MG63 (cell line): ENCODE measurements at regions not wholly inside any gene's neighbourhood (a gene's known extent, or its start where the extent isn't known, plus 50 kb on each side); places are given as distances from the start of the nearest gene placed in this dataset.

ENCODE experiments used
- DNase-seq: peaks from one replicate; pipeline ENCODE4 v3.0.0-alpha.2; 2020
- H3K27me3 ChIP-seq: fragments of 250-450 bp; sonication (Bioruptor Pico); 2 replicates; pipeline ENCODE4 v1.5.1; 2020; ENCODE audit warnings: mild to moderate bottlenecking, moderate library complexity
- H3K36me3 ChIP-seq: fragments of 250-450 bp; sonication (Bioruptor Pico); 2 replicates; pipeline ENCODE4 v1.5.1; 2020; ENCODE audit warnings: mild to moderate bottlenecking, moderate library complexity
- H3K4me3 ChIP-seq: fragments of 250-450 bp; sonication (Bioruptor Pico); 2 replicates; pipeline ENCODE4 v1.5.1; 2020; ENCODE audit warnings: mild to moderate bottlenecking, moderate library complexity
- H3K9me3 ChIP-seq: fragments of 250-450 bp; sonication (Bioruptor Pico); 2 replicates; pipeline ENCODE4 v1.5.1; 2020; ENCODE audit warnings: mild to moderate bottlenecking, moderate library complexity

DNA sequence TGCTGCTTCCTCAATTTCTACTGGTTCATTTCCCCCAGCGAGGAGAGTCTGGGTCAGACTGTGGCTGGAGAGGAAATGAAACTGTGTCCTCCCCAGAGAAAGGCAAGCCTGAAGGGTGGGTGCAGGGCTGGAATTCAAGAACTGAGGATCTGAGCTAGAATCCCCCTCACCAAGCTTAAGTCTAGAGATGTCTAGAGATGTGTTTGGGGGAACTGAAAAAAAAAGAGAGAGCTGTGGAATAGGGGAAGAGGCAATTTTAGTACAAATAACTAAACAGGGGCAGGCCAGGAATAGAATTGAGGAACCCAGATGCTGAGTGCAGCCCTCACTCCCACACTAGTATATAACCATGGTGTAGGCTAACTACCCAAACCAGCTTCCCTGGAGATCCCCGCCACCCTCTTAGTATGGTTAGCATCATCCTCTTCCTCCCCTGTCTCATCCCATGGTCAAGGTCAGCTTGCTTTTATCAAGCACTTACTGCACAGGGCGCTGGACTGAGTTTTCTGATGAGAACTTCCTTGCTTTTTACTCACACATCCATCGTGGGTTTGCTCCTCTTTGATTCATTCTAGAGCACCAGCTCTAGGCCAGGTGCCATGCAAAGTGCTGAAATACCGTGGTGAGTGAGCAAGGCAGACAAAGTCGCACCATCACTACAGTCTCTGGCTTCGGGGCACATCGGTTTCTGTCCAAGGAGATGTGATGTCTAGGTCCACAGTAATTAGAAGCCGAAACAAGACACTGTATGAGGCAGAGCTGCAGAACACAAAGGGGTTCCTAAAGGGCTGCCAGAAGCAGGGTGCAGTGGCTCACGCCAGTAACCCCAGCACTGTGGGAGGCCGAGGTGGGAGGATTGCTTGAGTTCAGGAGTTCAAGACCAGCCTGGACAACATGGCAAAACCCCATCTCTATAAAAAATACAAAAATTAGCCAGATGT is 112.9 kb upstream of the IPO9 start:
- H3K9me3 ChIP-seq, result no peaks in the 10 kb centered on the region
- DNase-seq, result no peak
- no peaks in the 10 kb centered on the region for H3K27me3 ChIP-seq
- no peak overlapping the region for H3K4me3 ChIP-seq
- H3K36me3 ChIP-seq, result peaks cover 82% of the 10 kb centered on the region

DNA sequence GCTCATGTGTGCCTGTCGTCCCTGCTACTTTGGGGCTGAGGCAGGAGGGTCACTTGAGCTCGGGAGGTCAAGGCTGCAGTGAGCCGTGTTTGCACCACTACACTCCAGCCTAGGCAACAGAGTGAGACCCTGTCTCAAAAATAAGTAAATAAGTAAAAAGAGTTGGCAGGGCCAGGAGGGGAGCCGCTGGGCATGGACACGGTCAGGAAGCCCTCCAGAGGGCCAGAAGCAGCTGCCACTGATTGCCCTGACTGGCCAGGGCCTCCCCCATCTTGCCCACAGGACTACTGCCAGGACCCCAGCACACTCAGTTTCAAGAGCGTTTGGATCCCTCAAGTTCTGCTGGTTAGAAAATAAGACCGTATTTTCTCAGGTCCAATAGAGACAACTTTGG is 112.2 kb upstream of the IPO9 start:
- no peak for DNase-seq
- H3K4me3 ChIP-seq, result no peak overlapping the region
- H3K36me3 ChIP-seq, result peaks cover 89% of the 10 kb centered on the region
- H3K9me3 ChIP-seq, result no peaks in the 10 kb centered on the region
- no peaks in the 10 kb centered on the region for H3K27me3 ChIP-seq

DNA sequence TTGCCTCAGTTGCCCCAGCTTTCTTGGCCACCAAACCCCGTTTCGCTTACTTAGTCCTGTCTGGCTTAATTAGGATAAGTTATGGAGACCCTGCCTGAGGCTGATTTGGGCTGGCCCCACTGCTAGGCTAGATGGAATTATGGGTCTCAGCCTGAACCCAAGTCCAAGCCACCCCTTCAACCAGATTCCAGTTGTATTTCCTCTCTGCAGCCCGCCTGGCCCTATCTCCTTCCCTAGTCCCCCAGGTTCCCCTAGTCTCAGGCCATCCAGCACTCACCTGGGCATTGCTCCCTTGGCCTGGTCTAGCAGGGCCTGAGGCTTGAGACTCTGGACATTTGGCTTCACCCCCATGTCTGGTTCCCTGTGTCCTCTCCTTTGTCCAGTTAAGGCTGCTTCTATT is 111.7 kb upstream of the IPO9 start:
- Histone ChIP-seq H3K36me3 (peaks cover 89% of the 10 kb centered on the region), H3K27me3 (no peaks in the 10 kb centered on the region), H3K9me3 (no peaks in the 10 kb centered on the region), H3K4me3 (no peak overlapping the region)
- DNase-seq, result no peak

DNA sequence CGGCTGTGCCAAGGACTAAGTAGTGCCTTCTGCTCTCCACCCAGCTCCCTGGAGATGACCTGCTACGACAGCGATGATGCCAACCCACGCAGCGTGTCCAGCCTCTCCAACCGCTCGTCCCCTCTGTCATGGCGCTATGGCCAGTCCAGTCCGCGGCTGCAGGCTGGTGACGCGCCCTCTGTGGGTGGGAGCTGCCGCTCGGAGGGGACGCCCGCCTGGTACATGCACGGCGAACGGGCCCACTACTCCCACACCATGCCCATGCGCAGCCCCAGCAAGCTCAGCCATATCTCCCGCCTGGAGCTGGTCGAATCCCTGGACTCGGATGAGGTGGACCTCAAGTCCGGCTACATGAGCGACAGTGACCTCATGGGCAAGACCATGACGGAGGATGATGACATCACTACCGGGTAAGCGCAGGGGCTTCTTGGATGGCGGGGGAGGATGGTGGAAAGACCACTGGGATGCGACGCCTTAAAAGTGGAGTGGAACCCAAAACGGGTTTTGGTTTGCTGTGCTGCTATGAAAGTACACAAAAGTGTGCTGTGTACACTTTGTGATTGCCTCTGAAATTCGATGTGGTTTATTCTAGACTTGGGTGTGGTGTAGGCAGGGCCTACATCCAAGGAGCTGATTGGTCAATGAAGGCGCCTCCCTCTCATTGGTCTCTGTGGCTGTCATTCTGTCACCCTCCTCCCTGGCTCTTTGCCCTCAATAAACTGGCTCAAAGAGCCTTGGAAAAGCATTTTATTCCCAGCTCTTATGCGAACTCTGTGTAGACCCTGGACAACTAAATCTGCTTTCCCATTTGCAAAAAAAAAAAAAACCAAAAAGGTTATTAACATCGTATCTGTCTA is 110.4 kb upstream of the IPO9 start:
- Histone ChIP-seq H3K4me3 (no peak overlapping the region), H3K36me3 (peaks cover 92% of the 10 kb centered on the region), H3K9me3 (no peaks in the 10 kb centered on the region), H3K27me3 (no peaks in the 10 kb centered on the region)
- no peak for DNase-seq

DNA sequence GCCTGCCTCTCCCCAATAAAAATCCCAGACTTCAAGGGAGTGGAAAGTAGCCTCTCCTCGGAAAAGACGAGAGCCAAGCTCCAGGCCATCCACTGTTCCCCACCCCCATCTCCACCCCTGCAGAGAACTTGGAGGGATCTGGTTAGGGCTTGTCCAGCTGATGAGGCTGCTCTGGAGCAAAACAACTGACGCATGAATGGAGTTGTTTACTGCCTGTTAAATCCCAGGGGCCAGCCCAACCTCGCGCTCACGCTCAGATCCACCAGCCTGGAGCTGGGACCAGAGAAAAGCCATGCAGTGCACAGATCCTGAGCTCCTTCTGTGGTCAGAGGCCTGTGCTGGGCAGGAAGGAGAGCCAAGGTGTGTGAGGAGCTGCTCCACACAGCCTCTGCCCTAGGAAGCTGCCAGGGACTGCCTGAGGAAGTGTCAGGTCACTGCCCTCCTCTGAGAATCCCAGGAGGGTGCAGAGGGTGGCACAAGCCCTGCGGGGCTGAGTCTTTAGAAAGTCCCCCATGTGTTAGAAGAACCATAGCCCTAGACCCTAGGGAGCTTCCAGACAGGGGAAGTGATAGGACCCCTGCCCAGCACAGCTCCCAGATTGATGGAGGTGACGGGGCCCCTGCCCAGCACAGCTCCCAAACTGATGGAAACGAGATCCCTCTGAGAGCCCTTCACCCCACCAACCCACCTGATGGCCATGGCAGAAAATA is 109.0 kb upstream of the IPO9 start:
- Histone ChIP-seq H3K36me3 (peaks cover 90% of the 10 kb centered on the region), H3K27me3 (no peaks in the 10 kb centered on the region), H3K4me3 (no peak overlapping the region), H3K9me3 (no peaks in the 10 kb centered on the region)
- peak; percentile 57 for DNase-seq

DNA sequence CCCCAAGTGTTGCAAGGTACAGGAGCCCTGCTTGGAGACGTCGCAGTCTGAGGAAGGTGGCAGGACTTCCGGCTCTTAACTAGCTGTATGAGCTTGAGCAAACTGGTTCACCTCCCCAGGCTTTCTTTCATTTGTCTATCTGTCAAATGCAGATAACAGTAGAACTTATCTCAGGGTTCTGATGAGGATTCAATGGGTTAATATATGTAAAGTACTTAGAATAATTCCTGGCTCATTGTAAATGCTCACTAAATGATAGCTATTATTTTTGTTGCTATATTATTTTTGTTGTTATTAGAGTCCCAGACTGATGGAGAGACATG is 108.5 kb upstream of the IPO9 start:
- DNase-seq, result no peak
- Histone ChIP-seq H3K9me3 (no peaks in the 10 kb centered on the region), H3K36me3 (peaks cover 89% of the 10 kb centered on the region), H3K4me3 (no peak overlapping the region), H3K27me3 (no peaks in the 10 kb centered on the region)

DNA sequence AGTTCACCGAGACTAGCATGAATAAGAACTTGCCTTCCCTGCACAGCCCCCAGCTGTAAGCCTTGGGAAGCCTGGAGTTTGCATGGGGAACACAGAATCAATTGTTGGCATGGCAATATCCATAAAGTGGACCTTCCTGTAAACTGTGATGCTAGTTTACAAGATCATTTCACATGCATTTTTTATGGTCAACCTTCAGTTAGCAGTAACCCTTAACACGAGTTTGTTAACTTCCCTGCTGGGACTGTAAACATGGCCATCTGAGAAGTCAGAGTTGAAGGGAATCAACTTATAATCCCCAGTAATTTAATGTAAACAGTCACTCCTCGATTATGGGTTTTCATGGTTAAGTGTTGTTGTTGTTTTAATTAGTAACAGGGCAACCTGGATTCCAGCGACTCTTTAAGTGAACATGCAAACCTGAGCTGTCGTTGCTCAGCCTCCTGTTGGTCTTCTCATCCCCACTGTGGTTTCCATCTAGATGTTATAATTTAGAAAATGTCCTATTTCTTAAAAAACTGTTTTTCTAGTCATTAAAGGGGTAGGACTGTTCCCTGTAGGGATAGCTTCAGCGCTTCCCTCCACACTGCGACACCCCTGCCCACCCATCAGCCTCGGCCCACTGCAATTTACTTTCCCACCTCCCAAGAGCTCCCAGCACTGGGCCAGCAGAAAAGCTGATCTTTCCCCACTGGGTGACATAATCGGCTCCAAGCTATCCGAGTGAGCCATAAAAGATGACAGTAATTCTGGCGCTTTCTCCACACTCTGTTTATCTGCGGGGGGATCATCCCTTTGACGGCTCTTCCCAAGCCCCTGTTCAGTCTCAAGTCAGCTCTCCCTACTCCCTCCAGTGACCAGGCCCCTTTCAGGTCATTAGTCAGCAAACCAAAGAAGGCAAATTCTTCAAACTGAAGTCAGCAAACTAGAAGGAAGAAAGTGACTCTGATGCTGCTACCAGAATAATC is 107.6 kb upstream of the IPO9 start:
- H3K27me3 ChIP-seq, result no peaks in the 10 kb centered on the region
- no peak overlapping the region for H3K4me3 ChIP-seq
- peak; percentile 45 for DNase-seq
- no peaks in the 10 kb centered on the region for H3K9me3 ChIP-seq
- peaks cover 85% of the 10 kb centered on the region for H3K36me3 ChIP-seq

DNA sequence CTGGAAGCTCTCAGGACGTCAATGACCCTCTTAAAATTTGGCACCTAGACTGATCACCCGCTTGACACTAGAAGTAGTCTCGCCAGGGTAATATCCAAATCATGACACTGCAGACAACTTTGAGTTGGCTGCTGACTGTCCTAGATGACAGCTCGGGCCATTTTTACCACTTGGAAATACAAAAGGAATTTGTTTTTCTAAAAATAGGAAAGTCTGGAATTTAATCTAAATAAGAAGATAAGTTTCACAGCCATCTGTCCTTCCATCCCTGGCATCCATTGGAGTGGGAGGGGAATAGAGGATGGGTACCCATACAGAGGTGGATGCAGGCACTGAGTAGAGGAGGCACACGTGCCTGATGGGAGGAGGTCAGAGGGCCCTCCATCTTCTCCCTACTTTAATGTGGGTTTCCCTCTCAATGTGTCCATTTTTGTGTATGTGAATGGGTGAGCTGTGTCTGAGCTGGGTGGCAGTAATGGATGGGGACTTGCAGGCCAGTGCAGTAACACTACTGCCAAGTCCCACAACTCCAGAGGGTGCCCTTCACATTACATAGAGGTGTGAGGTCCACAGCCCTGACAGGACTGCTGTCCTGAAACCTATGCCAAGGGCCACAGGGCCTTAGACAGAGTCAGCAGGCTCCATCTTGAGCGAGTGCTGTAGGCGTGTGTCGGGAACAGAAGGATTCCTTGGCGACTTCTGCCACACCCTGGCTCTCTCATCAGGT is 104.8 kb upstream of the IPO9 start:
- DNase-seq, result no peak

DNA sequence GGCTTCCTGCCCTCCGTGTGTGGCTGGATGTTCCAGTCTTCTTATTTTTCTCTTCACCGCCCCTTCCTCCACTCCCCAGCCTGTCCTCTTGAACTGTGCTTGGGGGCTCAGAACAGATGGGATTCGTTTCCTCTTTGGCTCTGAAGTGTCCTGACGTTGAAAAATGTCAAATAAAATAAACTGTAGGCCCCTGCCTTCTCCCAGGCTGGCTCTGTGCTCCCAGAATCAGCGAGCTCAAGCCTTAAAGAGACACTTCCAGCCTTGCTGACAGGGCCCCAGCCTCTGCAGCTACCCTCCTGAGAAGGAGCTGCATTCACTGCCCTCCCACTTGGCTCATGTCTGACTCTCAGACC is 104.2 kb upstream of the IPO9 start:
- Histone ChIP-seq H3K9me3 (no peaks in the 10 kb centered on the region), H3K27me3 (no peaks in the 10 kb centered on the region), H3K36me3 (peaks cover 69% of the 10 kb centered on the region), H3K4me3 (no peak overlapping the region)
- no peak for DNase-seq

More for the DNA sequence above, 104.8 kb upstream of the IPO9 start:
- Histone ChIP-seq H3K36me3 (peaks cover 71% of the 10 kb centered on the region), H3K27me3 (no peaks in the 10 kb centered on the region), H3K9me3 (no peaks in the 10 kb centered on the region), H3K4me3 (no peak overlapping the region)

DNA sequence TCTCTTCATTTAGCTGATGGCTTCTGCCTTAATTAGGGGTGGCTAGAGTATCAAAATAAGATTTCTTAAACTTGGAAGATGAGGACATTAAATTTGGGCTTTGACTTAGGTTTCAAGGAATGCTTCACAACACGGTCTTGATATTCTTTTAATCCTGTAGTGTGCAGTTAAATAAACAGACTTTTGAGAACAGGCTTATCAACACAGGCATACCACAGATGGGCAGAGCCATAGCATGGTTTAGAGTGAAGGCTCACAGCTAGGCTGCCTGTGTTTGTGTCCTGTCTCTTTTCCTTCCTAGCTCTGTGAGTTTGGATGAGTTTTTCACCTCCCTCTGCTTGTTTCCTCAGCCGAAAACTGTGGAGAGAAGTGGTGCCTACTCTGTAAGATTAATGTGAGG is 102.3 kb upstream of the IPO9 start:
- DNase-seq, result no peak
- Histone ChIP-seq H3K9me3 (no peaks in the 10 kb centered on the region), H3K27me3 (no peaks in the 10 kb centered on the region), H3K4me3 (no peak overlapping the region), H3K36me3 (peaks cover 60% of the 10 kb centered on the region)

DNA sequence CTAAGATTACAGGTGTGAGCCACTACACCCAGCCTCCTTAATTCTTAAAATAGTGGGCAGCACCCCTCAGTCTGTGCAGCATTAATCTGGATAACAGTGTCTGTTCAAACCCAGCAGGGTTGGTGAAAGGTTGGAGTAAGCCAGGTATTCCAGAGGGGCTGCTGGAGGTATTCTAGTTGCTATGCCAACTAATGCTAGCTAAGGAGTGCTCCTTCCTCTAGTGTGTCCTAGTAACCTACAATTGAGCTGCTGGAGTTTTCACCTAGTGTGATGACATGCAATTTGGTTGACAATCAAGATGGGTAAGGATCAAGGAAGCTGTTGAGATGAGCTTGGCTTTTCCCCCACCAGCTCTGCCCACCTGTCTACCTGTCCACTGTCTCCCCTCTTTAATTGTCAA is 100.2 kb upstream of the IPO9 start:
- no peak overlapping the region for H3K4me3 ChIP-seq
- H3K36me3 ChIP-seq, result peaks cover 49% of the 10 kb centered on the region
- H3K27me3 ChIP-seq, result no peaks in the 10 kb centered on the region
- H3K9me3 ChIP-seq, result no peaks in the 10 kb centered on the region
- DNase-seq, result no peak

DNA sequence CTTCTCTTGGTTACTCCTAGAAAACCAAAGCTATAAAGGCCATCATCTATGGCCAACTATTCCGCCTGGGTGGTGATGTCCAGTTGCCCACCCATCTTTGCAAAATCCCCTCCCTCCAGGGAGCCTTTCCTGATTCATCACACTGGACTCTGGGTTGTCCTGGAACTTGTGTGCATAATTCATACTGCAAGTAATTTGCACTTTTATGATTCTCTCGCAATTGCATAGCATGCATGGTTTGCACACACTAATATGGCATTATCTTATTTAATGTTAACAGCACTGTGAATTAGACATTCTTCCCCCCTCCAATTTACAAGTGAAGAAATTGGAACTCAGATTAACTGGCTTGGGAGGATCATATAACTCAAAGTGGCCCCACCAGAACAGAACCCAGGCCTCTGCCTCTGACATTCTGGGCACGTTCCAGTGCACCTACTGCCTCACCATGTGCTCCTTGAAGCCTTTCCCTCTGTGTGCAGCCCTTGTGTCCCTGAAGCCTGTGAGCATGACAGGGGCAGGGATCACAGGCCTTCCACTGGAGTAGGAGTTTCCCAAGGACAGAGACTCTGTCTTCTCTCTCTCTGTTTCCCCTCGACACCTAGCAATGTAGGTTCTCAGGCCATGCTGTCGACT is 98.9 kb upstream of the IPO9 start:
- H3K9me3 ChIP-seq, result no peaks in the 10 kb centered on the region
- DNase-seq, result no peak

DNA sequence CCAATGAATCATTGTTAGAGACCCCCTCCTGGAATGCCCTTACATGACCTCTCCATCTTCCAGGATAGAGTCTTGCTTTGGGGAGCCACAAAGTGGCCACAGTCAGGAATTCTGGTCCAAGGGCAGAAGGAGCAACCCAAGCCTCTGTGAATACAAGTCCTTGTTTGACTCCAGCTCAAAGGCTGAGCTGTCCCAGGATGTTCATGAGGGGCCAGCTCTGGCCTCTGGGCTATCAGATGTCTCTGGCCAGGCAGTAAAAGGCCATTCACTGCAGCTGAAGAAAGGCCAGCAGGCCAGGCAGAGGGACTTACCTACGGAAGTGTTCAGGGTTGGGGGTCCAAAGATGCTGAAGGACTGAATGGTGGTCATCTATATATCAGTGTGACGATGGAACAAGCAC is 98.3 kb upstream of the IPO9 start:
- H3K9me3 ChIP-seq, result no peaks in the 10 kb centered on the region
- no peak overlapping the region for H3K4me3 ChIP-seq
- no peak for DNase-seq
- no peaks in the 10 kb centered on the region for H3K27me3 ChIP-seq
- H3K36me3 ChIP-seq, result peaks cover 42% of the 10 kb centered on the region

More for the DNA sequence above, 98.9 kb upstream of the IPO9 start:
- H3K4me3 ChIP-seq, result no peak overlapping the region
- no peaks in the 10 kb centered on the region for H3K27me3 ChIP-seq
- H3K36me3 ChIP-seq, result peaks cover 42% of the 10 kb centered on the region

DNA sequence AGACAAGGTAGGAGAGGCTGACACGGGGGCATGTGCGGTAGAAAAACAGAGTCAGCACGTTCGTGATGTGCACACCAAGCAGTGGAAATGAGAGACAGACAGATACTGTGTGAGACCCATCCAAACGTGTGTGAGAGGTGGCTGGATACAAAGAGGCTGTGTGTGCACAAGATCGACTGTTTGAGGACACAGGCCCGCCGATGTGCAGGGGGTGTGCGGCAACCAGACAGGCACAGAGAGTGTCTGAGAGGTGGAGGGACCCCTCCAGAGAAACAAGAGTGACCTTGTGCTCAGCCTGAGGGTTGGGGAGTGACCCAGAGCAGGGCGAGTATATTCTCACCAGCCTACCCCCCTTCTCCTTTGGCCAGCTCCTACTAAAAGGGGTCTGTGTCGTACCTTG is 97.8 kb upstream of the IPO9 start:
- DNase-seq, result no peak
- H3K36me3 ChIP-seq, result peaks cover 40% of the 10 kb centered on the region
- no peaks in the 10 kb centered on the region for H3K9me3 ChIP-seq
- H3K4me3 ChIP-seq, result no peak overlapping the region
- no peaks in the 10 kb centered on the region for H3K27me3 ChIP-seq

DNA sequence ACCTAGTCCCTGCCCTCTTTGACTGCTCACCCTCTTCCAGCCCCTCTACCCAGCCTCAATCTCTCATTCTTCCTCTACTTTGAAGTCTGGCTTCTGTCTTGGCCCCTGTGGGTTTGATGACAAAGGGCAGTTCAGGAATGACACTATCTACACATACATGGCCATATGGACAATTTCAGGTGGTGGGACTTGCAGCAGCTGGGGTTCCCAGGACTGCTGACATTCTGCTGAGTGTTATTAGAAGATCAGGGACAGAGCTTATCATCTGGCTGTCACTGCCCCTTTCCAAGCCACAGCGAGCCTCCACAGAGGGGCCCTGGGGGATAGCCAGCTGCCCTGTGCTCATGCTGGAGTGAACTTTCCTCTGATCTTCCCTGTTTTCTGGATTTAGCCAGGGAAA is 97.4 kb upstream of the IPO9 start:
- no peak overlapping the region for H3K4me3 ChIP-seq
- no peaks in the 10 kb centered on the region for H3K27me3 ChIP-seq
- peaks cover 43% of the 10 kb centered on the region for H3K36me3 ChIP-seq
- no peak for DNase-seq
- no peaks in the 10 kb centered on the region for H3K9me3 ChIP-seq
